ENCODE measurements at regions not wholly inside any gene's neighbourhood (a gene's known extent, or its start where the extent isn't known, plus 50 kb on each side); places are given as distances from the start of the nearest gene placed in this dataset.

DNA sequence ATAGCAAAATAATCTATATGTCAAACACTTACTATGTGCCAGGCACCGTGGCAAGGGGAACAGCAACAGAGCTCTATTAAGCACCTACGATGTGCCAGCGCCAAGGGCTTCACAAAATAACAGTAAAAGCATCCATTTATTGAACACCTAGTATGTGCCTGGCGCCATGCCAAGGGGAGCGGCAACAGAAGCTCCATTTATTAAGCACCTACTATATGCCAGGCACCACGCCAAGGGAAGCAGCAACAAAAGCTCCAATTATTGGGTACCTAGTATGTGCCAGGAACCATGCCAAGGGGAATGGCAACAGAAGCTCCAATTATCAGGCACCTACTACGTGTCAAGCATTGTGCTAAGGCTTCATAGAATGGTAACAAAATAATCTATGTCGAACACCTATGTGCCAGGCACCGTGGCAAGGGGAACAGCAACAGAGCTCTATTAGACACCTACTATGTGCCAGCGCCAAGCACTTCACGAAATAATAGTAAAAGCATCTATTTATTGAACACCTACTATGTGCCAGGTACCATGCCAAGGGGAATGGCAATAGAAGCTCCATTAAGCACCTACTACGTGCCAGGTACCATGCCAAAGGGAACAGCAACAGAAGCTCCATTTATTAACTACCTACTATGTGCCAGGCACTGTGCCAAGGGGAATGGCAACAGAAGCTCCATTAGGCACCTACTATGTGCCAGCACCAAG, 107.7 kb downstream of the PTPRS start:
- Mint-ChIP-seq H3K27ac (no peak overlapping the region), H3K9me3 (ENCODE audit: insufficient read depth) (no peaks in the 10 kb centered on the region), H3K4me3 (no peak overlapping the region), H3K4me1 (peaks cover 6% of the 10 kb centered on the region), H3K27me3 (peaks cover 14% of the 10 kb centered on the region)
- H3K27me3 ChIP-seq (replicated peaks in 1 of 4; ENCODE audit: control extremely low read depth in 1 of 4, control insufficient read depth in 3 of 4, insufficient read depth in 4 of 4, low read length in 3 of 4), result peaks cover 0 to 6% (median 0%) of the 10 kb centered on the region in 4 experiments
- H4K20me1 ChIP-seq (ENCODE audit: control insufficient read depth, insufficient read depth, low read length, poor library complexity, severe bottlenecking), result no peaks in the 10 kb centered on the region
- TF ChIP-seq EZH2 (IDR thresholded peaks at IDR 0.05; ENCODE audit: borderline replicate concordance, insufficient read depth, low read depth, low read length, poor library complexity, severe bottlenecking), result no peak
- no peak for TF ChIP-seq CTCF (IDR thresholded peaks at IDR 0.05)
- H3K36me3 ChIP-seq (replicated peaks in 1 of 2; ENCODE audit: control extremely low read depth in 1 of 2, control insufficient read depth in 1 of 2, extremely low read depth in 1 of 2, insufficient read depth in 2 of 2, low read length in 1 of 2), result no peaks in the 10 kb centered on the region
- H2AFZ ChIP-seq (ENCODE audit: insufficient read depth, low read depth, low read length, poor library complexity, severe bottlenecking), result no peak overlapping the region
- no peak overlapping the region for H3K4me2 ChIP-seq (replicated peaks; ENCODE audit: low read depth, low read length, poor library complexity, severe bottlenecking)
- H3K4me1 ChIP-seq (ENCODE audit: control insufficient read depth in 2 of 2, insufficient read depth in 2 of 2, low read length in 2 of 2), result peaks cover 0 to 4% of the 10 kb centered on the region in 2 donors
- DNase-seq (no peak), ATAC-seq (ENCODE audit: low read depth) (no peak)
- no peak overlapping the region for H3K9ac ChIP-seq (ENCODE audit: low read length)
- peaks cover 0 to 4% (median 0%) of the 10 kb centered on the region in 3 donors for H3K9me3 ChIP-seq (ENCODE audit: control extremely low read depth in 1 of 3, control insufficient read depth in 2 of 3, insufficient read depth in 1 of 3, low read length in 2 of 3)
- no peak overlapping the region for H3K4me3 ChIP-seq (ENCODE audit: control extremely low read depth in 1 of 5, extremely low read depth in 1 of 5, insufficient read depth in 1 of 5, low read depth in 2 of 5, low read length in 4 of 5)
- no peaks in the 10 kb centered on the region for H3K79me2 ChIP-seq (ENCODE audit: control insufficient read depth, insufficient read depth, low read length)
- H3K27ac ChIP-seq (ENCODE audit: low read length in 2 of 2), result no peak overlapping the region
- intact Hi-C loops (cut with micrococcal nuclease), result no loop called here
- ChIA-PET CTCF (interaction anchor here (1.1 kb wide), 1 partner anchor 381 kb away, joined by 4 read pairs; no protein-coding TSS in a partner anchor), POLR2A (no interaction called here)
- WGBS (ENCODE audit: insufficient coverage), result 96% methylated on average over 10 of the region's 12 CpGs

- peaks cover 0 to 4% of the 10 kb centered on the region in 2 donors for H3K4me1 ChIP-seq (ENCODE audit: control insufficient read depth in 2 of 2, insufficient read depth in 2 of 2, low read length in 2 of 2)
- WGBS (ENCODE audit: insufficient coverage), result 100% methylated on average over 3 of the region's 5 CpGs
- no peak for ATAC-seq (ENCODE audit: low read depth)
- no peak overlapping the region for H2AFZ ChIP-seq (ENCODE audit: insufficient read depth, low read depth, low read length, poor library complexity, severe bottlenecking)
- H3K9ac ChIP-seq (ENCODE audit: low read length), result no peak overlapping the region
- Mint-ChIP-seq H3K4me3 (no peak overlapping the region), H3K4me1 (peaks cover 6% of the 10 kb centered on the region), H3K9me3 (ENCODE audit: insufficient read depth) (no peaks in the 10 kb centered on the region), H3K27me3 (peaks cover 14% of the 10 kb centered on the region), H3K27ac (no peak overlapping the region)
- no peak overlapping the region for H3K4me3 ChIP-seq (ENCODE audit: control extremely low read depth in 1 of 5, extremely low read depth in 1 of 5, insufficient read depth in 1 of 5, low read depth in 2 of 5, low read length in 4 of 5)
- POLR2A ChIA-PET, result no interaction called here
- CTCF ChIA-PET, result interaction anchor here (0.6 to 1.1 kb wide), 2 partner anchors 350 to 380 kb away, joined by 3 to 4 read pairs; no protein-coding TSS in a partner anchor
- no peaks in the 10 kb centered on the region for H3K36me3 ChIP-seq (replicated peaks in 1 of 2; ENCODE audit: control extremely low read depth in 1 of 2, control insufficient read depth in 1 of 2, extremely low read depth in 1 of 2, insufficient read depth in 2 of 2, low read length in 1 of 2)
- no peak for DNase-seq
- H4K20me1 ChIP-seq (ENCODE audit: control insufficient read depth, insufficient read depth, low read length, poor library complexity, severe bottlenecking), result no peaks in the 10 kb centered on the region
- H3K27ac ChIP-seq (ENCODE audit: low read length in 2 of 2), result no peak overlapping the region
- intact Hi-C loops (cut with micrococcal nuclease), result no loop called here
- no peak for TF ChIP-seq CTCF (IDR thresholded peaks at IDR 0.05)
- TF ChIP-seq EZH2 (IDR thresholded peaks at IDR 0.05; ENCODE audit: borderline replicate concordance, insufficient read depth, low read depth, low read length, poor library complexity, severe bottlenecking), result no peak
- no peaks in the 10 kb centered on the region for H3K79me2 ChIP-seq (ENCODE audit: control insufficient read depth, insufficient read depth, low read length)
- no peak overlapping the region for H3K4me2 ChIP-seq (replicated peaks; ENCODE audit: low read depth, low read length, poor library complexity, severe bottlenecking)
- peaks cover 0 to 2% (median 0%) of the 10 kb centered on the region in 3 donors for H3K9me3 ChIP-seq (ENCODE audit: control extremely low read depth in 1 of 3, control insufficient read depth in 2 of 3, insufficient read depth in 1 of 3, low read length in 2 of 3)
- H3K27me3 ChIP-seq (replicated peaks in 1 of 4; ENCODE audit: control extremely low read depth in 1 of 4, control insufficient read depth in 3 of 4, insufficient read depth in 4 of 4, low read length in 3 of 4), result peaks cover 0 to 6% (median 0%) of the 10 kb centered on the region in 4 experiments
Measured at GRCh38 chr19:5231857-5232678, 108.5 kb downstream of the PTPRS start.
